Loucy (cell line): ENCODE measurements at regions not wholly inside any gene's neighbourhood (a gene's known extent, or its start where the extent isn't known, plus 50 kb on each side); places are given as distances from the start of the nearest gene placed in this dataset.

ENCODE experiments used
- CTCF ChIP-seq: fragments of 200-600 bp; sonication (generic); conservative IDR thresholded peaks from 2 replicates; pipeline ENCODE4 v1.5.1; 2014; ENCODE audit warnings: mild to moderate bottlenecking, antibody characterized with exemption, low read length
- EZH2phosphoT487 ChIP-seq: fragments of 200-600 bp; IDR thresholded peaks from 2 replicates; pipeline ENCODE4 v1.6.1; 2018; ENCODE audit warnings: antibody characterized with exemption, mild to moderate bottlenecking, moderate library complexity, borderline replicate concordance

GRCh38 chr5:10099548-10099947 is 150.1 kb downstream of the ATPSCKMT start:
- TF ChIP-seq CTCF (no peak), EZH2phosphoT487 (no peak)
